H9 (cell line): ENCODE measurements at regions not wholly inside any gene's neighbourhood (a gene's known extent, or its start where the extent isn't known, plus 50 kb on each side); places are given as distances from the start of the nearest gene placed in this dataset.

Experiments
- DNase-seq: peaks from one replicate; pipeline ENCODE4 v3.0.0-alpha.2; 2017
- H2AFZ ChIP-seq: one replicate; pipeline ENCODE4 v1.6.1; 2013; ENCODE audit warnings: mild to moderate bottlenecking, low read length, control low read depth, moderate library complexity
- H2AK5ac ChIP-seq: 2 replicates; pipeline ENCODE4 v1.6.1; 2013; ENCODE audit warnings: low read length, control low read depth, mixed read lengths; ENCODE audit not compliant: insufficient read length
- H2BK120ac ChIP-seq: one replicate; pipeline ENCODE4 v1.6.1; 2013; ENCODE audit warnings: low read depth, mild to moderate bottlenecking, low read length, control low read depth, inconsistent platforms; ENCODE audit not compliant: poor library complexity, severe bottlenecking
- H2BK12ac ChIP-seq: 2 replicates; pipeline ENCODE4 v1.6.1; 2013; ENCODE audit warnings: low read length, control low read depth, mixed read lengths, low read depth; ENCODE audit not compliant: insufficient read length
- H2BK15ac ChIP-seq: 2 replicates; pipeline ENCODE4 v1.6.1; 2013; ENCODE audit warnings: low read depth, low read length, control low read depth
- H2BK20ac ChIP-seq: one replicate; pipeline ENCODE4 v1.6.1; 2013; ENCODE audit warnings: low read depth, mild to moderate bottlenecking, low read length, control low read depth, inconsistent platforms; ENCODE audit not compliant: poor library complexity, severe bottlenecking
- H2BK5ac ChIP-seq: 2 replicates; pipeline ENCODE4 v1.6.1; 2013; ENCODE audit warnings: low read length, control low read depth, mixed read lengths; ENCODE audit not compliant: insufficient read length
- H3K14ac ChIP-seq: 2 replicates; pipeline ENCODE4 v1.6.1; 2013; ENCODE audit warnings: low read length, control low read depth; ENCODE audit not compliant: insufficient read depth
- H3K18ac ChIP-seq: 2 replicates; pipeline ENCODE4 v1.6.1; 2013; ENCODE audit warnings: low read depth, mild to moderate bottlenecking, mixed read lengths, low read length, control low read depth; ENCODE audit not compliant: insufficient read length
- H3K23ac ChIP-seq: 2 replicates; pipeline ENCODE4 v1.6.1; 2013; ENCODE audit warnings: low read length, control low read depth, mixed read lengths, low read depth; ENCODE audit not compliant: insufficient read length
- H3K23me2 ChIP-seq: 2 replicates; pipeline ENCODE4 v1.6.1; 2013; ENCODE audit warnings: low read depth, mild to moderate bottlenecking, mixed read lengths, low read length, control low read depth; ENCODE audit not compliant: insufficient read length, poor library complexity, severe bottlenecking
- H3K27ac ChIP-seq: 2 replicates; pipeline ENCODE4 v1.5.1; 2013; ENCODE audit warnings: low read length, control low read depth, mixed read lengths, low read depth; ENCODE audit not compliant: insufficient read length
- H3K27me3 ChIP-seq: 2 replicates; pipeline ENCODE4 v1.6.1; 2013; ENCODE audit warnings: low read length, control low read depth, inconsistent platforms; ENCODE audit not compliant: insufficient read depth
- H3K4ac ChIP-seq: 2 replicates; pipeline ENCODE4 v1.6.1; 2013; ENCODE audit warnings: low read depth, mild to moderate bottlenecking, control low read depth, inconsistent platforms, low read length, moderate library complexity
- H3K4me1 ChIP-seq: 2 replicates; pipeline ENCODE4 v1.6.1; 2013; ENCODE audit warnings: low read length, control low read depth, inconsistent platforms; ENCODE audit not compliant: insufficient read depth
- H3K4me2 ChIP-seq: 2 replicates; pipeline ENCODE4 v1.6.1; 2013; ENCODE audit warnings: low read length, control low read depth, mixed read lengths; ENCODE audit not compliant: insufficient read length, insufficient read depth
- H3K56ac ChIP-seq: 2 replicates; pipeline ENCODE4 v1.6.1; 2013; ENCODE audit warnings: low read depth, mild to moderate bottlenecking, mixed read lengths, low read length, control low read depth; ENCODE audit not compliant: insufficient read length
- H3K79me1 ChIP-seq: 2 replicates; pipeline ENCODE4 v1.6.1; 2013; ENCODE audit warnings: low read depth, mild to moderate bottlenecking, moderate library complexity, low read length, control low read depth, inconsistent platforms; ENCODE audit not compliant: insufficient read depth, poor library complexity, severe bottlenecking
- H3K79me2 ChIP-seq: 2 replicates; pipeline ENCODE4 v1.6.1; 2013; ENCODE audit warnings: low read length, control low read depth, inconsistent platforms; ENCODE audit not compliant: insufficient read depth
- H3K9ac ChIP-seq: 2 replicates; pipeline ENCODE4 v1.6.1; 2013; ENCODE audit warnings: low read length, control low read depth, mixed read lengths; ENCODE audit not compliant: insufficient read length; ENCODE audit errors: extremely low read depth
- H3K9me3 ChIP-seq: one replicate; pipeline ENCODE4 v1.6.1; 2013; ENCODE audit warnings: low read depth, low read length, inconsistent platforms; ENCODE audit not compliant: control insufficient read depth
- H3T11ph ChIP-seq: one replicate; pipeline ENCODE4 v1.6.1; 2013; ENCODE audit warnings: mild to moderate bottlenecking, low read length, control low read depth, inconsistent platforms
- H4K20me1 ChIP-seq: one replicate; pipeline ENCODE4 v1.6.1; 2013; ENCODE audit not compliant: control insufficient read depth, insufficient read length, insufficient read depth
- H4K5ac ChIP-seq: 2 replicates; pipeline ENCODE4 v1.6.1; 2013; ENCODE audit warnings: low read depth, mild to moderate bottlenecking, mixed read lengths, low read length, control low read depth; ENCODE audit not compliant: insufficient read length
- H4K8ac ChIP-seq: replicated peaks from 2 replicates; pipeline ENCODE4 v1.6.1; 2013; ENCODE audit warnings: low read length, control low read depth, mixed read lengths, low read depth; ENCODE audit not compliant: insufficient read length
- H4K91ac ChIP-seq: 2 replicates; pipeline ENCODE4 v1.6.1; 2013; ENCODE audit warnings: low read depth, mild to moderate bottlenecking, moderate library complexity, mixed read lengths, low read length, control low read depth; ENCODE audit not compliant: insufficient read length
- H3K27ac Mint-ChIP-seq, 3 experiments: 2 replicates in 2 of 3; 3 replicates in 1 of 3; pipeline ENCODE4 v1.8.0; 2020 to 2021; ENCODE audit warnings: mixed read lengths in 3 of 3, mild to moderate bottlenecking in 1 of 3, moderate library complexity in 1 of 3
- H3K27me3 Mint-ChIP-seq: 2 replicates; pipeline ENCODE4 v1.8.0; 2021; ENCODE audit warnings: low read depth, mild to moderate bottlenecking, moderate library complexity, mixed read lengths
- H3K36me3 Mint-ChIP-seq, 3 experiments: 2 replicates in 2 of 3; 3 replicates in 1 of 3; pipeline ENCODE4 v1.8.0; 2020 to 2021; ENCODE audit warnings: low read depth in 3 of 3, mixed read lengths in 3 of 3; ENCODE audit not compliant: insufficient read depth in 1 of 3
- H3K4me1 Mint-ChIP-seq, 2 experiments: 2 replicates each; pipeline ENCODE4 v1.8.0; 2020; ENCODE audit warnings: mixed read lengths in 2 of 2
- H3K4me3 Mint-ChIP-seq, 2 experiments: 2 replicates in 1 of 2; 3 replicates in 1 of 2; pipeline ENCODE4 v1.8.0; 2020 to 2021; ENCODE audit warnings: mild to moderate bottlenecking in 2 of 2, mixed read lengths in 2 of 2, moderate library complexity in 1 of 2
- H3K9me3 Mint-ChIP-seq, 2 experiments: 2 replicates in 1 of 2; 3 replicates in 1 of 2; pipeline ENCODE4 v1.8.0; 2020; ENCODE audit warnings: mild to moderate bottlenecking in 2 of 2, mixed read lengths in 2 of 2, moderate library complexity in 1 of 2
- CTCF ChIP-seq: fragments of 200-600 bp; sonication (generic); conservative IDR thresholded peaks from 3 replicates; pipeline ENCODE4 v1.8.0; 2021; ENCODE audit warnings: antibody characterized with exemption, mild to moderate bottlenecking
- WGBS: extraction: QIAGEN DNeasy Blood & Tissue Kit; methylation state at CpG from one replicate; pipeline ENCODE4 v1.1.7; 2013; ENCODE audit warnings: missing lambda C conversion rate, low lambda C conversion rate, mixed read lengths; ENCODE audit not compliant: insufficient read length; ENCODE audit errors: extremely low coverage; 5-methylcytosine and 5-hydroxymethylcytosine counted together

GRCh38 chr21:22421416-22422180 is 1423.4 kb downstream of the NCAM2 start:
- H3K9me3 ChIP-seq: no peaks in the 10 kb centered on the region
- Mint-ChIP-seq H3K36me3 (no peaks in the 10 kb centered on the region), H3K27ac (no peak overlapping the region)

More at GRCh38 chr21:22421416-22422180, 1423.4 kb downstream of the NCAM2 start:
- Mint-ChIP-seq H3K4me3 (no peak overlapping the region), H3K4me1 (no peaks in the 10 kb centered on the region), H3K9me3 (no peaks in the 10 kb centered on the region; a peak in 1 of 5 replicates), H3K27me3 (no peaks in the 10 kb centered on the region)
- Histone ChIP-seq H4K8ac (no peak overlapping the region), H2AK5ac (no peak overlapping the region), H3K79me1 (no peaks in the 10 kb centered on the region), H3K79me2 (no peaks in the 10 kb centered on the region), H3K27ac (no peak overlapping the region), H4K20me1 (no peaks in the 10 kb centered on the region), H3K23me2 (no peaks in the 10 kb centered on the region), H3K23ac (no peak overlapping the region), H3K4ac (no peak overlapping the region), H3K4me2 (no peak overlapping the region), H3T11ph (no peak overlapping the region), H3K56ac (no peak overlapping the region), H3K14ac (no peak overlapping the region), H4K5ac (no peak overlapping the region), H4K91ac (no peak overlapping the region), H3K27me3 (no peaks in the 10 kb centered on the region), H2BK15ac (no peak overlapping the region), H3K18ac (no peak overlapping the region), H2BK120ac (no peak overlapping the region), H2AFZ (no peak overlapping the region), H2BK12ac (no peak overlapping the region), H3K4me1 (no peaks in the 10 kb centered on the region), H2BK20ac (no peak overlapping the region), H3K9ac (no peak overlapping the region), H2BK5ac (no peak overlapping the region)
- WGBS: no CpG with 5 or more reads among the region's 6 CpGs
- no peak for DNase-seq
- no peak for TF ChIP-seq CTCF
